ENCODE measurements at regions not wholly inside any gene's neighbourhood (a gene's known extent, or its start where the extent isn't known, plus 50 kb on each side); places are given as distances from the start of the nearest gene placed in this dataset.

DNA sequence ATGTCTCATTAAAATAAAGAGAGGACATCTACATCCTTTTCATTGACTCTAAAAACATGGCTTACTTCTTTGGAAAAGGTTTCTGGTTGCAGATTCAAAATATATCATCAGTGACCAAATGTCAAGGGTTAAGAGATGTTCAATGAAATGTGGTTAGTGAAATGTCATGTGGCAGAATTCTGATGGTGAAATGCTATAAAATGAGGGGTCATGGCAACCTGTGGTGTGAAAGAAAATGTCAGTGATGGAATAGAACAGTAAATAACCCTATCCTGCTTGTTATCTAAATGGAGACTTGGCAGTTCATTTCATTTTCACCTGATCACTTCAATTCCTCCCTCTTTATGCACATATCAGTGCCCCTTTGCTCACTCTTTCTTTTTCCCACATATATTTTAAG, 79.4 kb downstream of the TFPI2 start:
- no peak overlapping the region for H3K27ac ChIP-seq (ENCODE audit: low read length)
- no peak overlapping the region for H2AFZ ChIP-seq (ENCODE audit: low read length)
- no peaks in the 10 kb centered on the region for H3K79me2 ChIP-seq (ENCODE audit: low read length)
- TF ChIP-seq, protein P1, sequence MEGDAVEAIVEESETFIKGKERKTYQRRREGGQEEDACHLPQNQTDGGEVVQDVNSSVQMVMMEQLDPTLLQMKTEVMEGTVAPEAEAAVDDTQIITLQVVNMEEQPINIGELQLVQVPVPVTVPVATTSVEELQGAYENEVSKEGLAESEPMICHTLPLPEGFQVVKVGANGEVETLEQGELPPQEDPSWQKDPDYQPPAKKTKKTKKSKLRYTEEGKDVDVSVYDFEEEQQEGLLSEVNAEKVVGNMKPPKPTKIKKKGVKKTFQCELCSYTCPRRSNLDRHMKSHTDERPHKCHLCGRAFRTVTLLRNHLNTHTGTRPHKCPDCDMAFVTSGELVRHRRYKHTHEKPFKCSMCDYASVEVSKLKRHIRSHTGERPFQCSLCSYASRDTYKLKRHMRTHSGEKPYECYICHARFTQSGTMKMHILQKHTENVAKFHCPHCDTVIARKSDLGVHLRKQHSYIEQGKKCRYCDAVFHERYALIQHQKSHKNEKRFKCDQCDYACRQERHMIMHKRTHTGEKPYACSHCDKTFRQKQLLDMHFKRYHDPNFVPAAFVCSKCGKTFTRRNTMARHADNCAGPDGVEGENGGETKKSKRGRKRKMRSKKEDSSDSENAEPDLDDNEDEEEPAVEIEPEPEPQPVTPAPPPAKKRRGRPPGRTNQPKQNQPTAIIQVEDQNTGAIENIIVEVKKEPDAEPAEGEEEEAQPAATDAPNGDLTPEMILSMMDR (conservative IDR thresholded peaks at IDR 0.05; ENCODE audit: low read depth, low read length) = no peak
- TF ChIP-seq EZH2 (IDR thresholded peaks at IDR 0.05; ENCODE audit: low read length, unreplicated experiment) (no peak), EZH2phosphoT487 (IDR thresholded peaks at IDR 0.05; ENCODE audit: borderline replicate concordance, low read length) (no peak)
- no peak overlapping the region for H3K4me3 ChIP-seq (ENCODE audit: low read length)
- ATAC-seq = no peak
- H3K4me2 ChIP-seq (ENCODE audit: low read length) = no peak overlapping the region
- no TSS peak for BruUV-seq (replicated peaks)
- no peak for DNase-seq
- no peaks in the 10 kb centered on the region for H4K20me1 ChIP-seq (ENCODE audit: low read length)
- H3K9me2 ChIP-seq (replicated peaks; ENCODE audit: low read length) = no peaks in the 10 kb centered on the region
- H3F3A ChIP-seq (ENCODE audit: low read length, unreplicated experiment) = no peaks in the 10 kb centered on the region
- H3K4me1 ChIP-seq (ENCODE audit: insufficient read depth, low read length) = no peaks in the 10 kb centered on the region
- intact Hi-C loops (cut with micrococcal nuclease) = no loop called here
- ChIA-PET CTCF (no interaction called here), POLR2A (ENCODE audit: unreplicated experiment) (interaction anchor here (0.6 kb wide), 1 partner anchor 37 kb away, joined by 3 read pairs; no protein-coding TSS in a partner anchor)
- no peaks in the 10 kb centered on the region for H3K9me3 ChIP-seq (ENCODE audit: low read length)
- 0 out of 2 replicates have a peak, but pooled peaks cover 3% of the 10 kb centered on the region for H3K27me3 ChIP-seq (ENCODE audit: low read length)
- no peak overlapping the region for H3K9ac ChIP-seq (ENCODE audit: low read length)
- H3K36me3 ChIP-seq (ENCODE audit: low read depth, low read length) = no peaks in the 10 kb centered on the region

DNA sequence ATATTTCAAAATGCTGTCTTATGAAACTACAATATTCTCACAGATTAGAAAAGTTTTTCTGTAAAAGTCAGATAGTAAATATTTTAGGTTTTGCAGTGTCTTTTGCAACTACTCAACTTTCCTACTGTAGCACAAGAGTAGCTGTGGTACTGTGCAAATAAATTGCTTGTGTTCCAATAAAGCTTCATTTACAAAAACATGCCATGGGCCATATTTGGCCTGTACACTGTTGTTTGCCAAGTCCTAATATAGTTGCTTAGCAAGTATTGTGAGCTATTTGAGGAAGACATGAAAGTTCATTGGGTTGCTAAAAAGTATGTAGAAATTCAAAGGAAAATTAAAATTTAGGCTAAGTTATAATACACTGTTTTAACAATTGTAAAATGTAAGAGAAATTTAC, 80.0 kb downstream of the TFPI2 start:
- TF ChIP-seq EZH2phosphoT487 (IDR thresholded peaks at IDR 0.05; ENCODE audit: borderline replicate concordance, low read length) (no peak), EZH2 (IDR thresholded peaks at IDR 0.05; ENCODE audit: low read length, unreplicated experiment) (no peak)
- TF ChIP-seq, protein P1 (conservative IDR thresholded peaks at IDR 0.05; ENCODE audit: low read depth, low read length) = no peak
- Histone ChIP-seq H3K4me3 (ENCODE audit: low read length) (no peak overlapping the region), H3K9me2 (replicated peaks; ENCODE audit: low read length) (no peaks in the 10 kb centered on the region), H3K4me2 (ENCODE audit: low read length) (no peak overlapping the region), H3F3A (ENCODE audit: low read length, unreplicated experiment) (no peaks in the 10 kb centered on the region), H3K9ac (ENCODE audit: low read length) (no peak overlapping the region), H3K79me2 (ENCODE audit: low read length) (no peaks in the 10 kb centered on the region), H4K20me1 (ENCODE audit: low read length) (no peaks in the 10 kb centered on the region), H3K36me3 (ENCODE audit: low read depth, low read length) (no peaks in the 10 kb centered on the region), H3K27me3 (ENCODE audit: low read length) (0 out of 2 replicates have a peak, but pooled peaks cover 4% of the 10 kb centered on the region), H3K9me3 (ENCODE audit: low read length) (no peaks in the 10 kb centered on the region), H3K4me1 (ENCODE audit: insufficient read depth, low read length) (no peaks in the 10 kb centered on the region), H3K27ac (ENCODE audit: low read length) (no peak overlapping the region), H2AFZ (ENCODE audit: low read length) (no peak overlapping the region)
- no peak for DNase-seq
- ATAC-seq = no peak
- BruUV-seq (replicated peaks) = no TSS peak
- intact Hi-C loops (cut with micrococcal nuclease) = no loop called here
- POLR2A ChIA-PET (ENCODE audit: unreplicated experiment) = interaction anchor here (0.6 kb wide), 1 partner anchor 38 kb away, joined by 3 read pairs; no protein-coding TSS in a partner anchor
- CTCF ChIA-PET = no interaction called here

DNA sequence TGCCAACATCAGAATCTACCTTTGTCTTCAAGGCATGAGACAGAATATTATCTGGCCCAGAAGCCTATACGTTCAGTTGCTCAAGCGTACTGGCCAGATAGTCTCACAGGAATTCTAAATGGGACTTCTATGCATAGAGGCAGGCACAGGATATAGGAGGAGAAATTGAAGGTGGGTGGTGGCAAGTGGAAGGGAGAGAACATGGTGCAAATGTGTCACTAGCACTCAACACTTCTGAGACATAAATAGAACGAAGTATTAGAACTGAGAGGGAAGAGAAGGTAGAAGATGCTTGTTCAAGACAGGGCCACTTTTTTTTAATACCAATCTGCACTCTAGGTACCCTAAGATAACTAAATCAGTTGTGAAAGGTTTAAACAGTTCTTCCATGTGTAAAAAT, 85.8 kb downstream of the TFPI2 start:
- ATAC-seq (no peak), DNase-seq (no peak)
- Histone ChIP-seq H3K4me3 (ENCODE audit: low read length) (no peak overlapping the region), H3K36me3 (ENCODE audit: low read depth, low read length) (no peaks in the 10 kb centered on the region), H3K4me1 (ENCODE audit: insufficient read depth, low read length) (no peaks in the 10 kb centered on the region), H2AFZ (ENCODE audit: low read length) (no peak overlapping the region), H3F3A (ENCODE audit: low read length, unreplicated experiment) (no peaks in the 10 kb centered on the region), H3K9ac (ENCODE audit: low read length) (no peak overlapping the region), H3K27ac (ENCODE audit: low read length) (no peak overlapping the region), H3K9me2 (replicated peaks; ENCODE audit: low read length) (no peaks in the 10 kb centered on the region), H3K4me2 (ENCODE audit: low read length) (no peak overlapping the region), H4K20me1 (ENCODE audit: low read length) (no peaks in the 10 kb centered on the region), H3K79me2 (ENCODE audit: low read length) (no peaks in the 10 kb centered on the region), H3K9me3 (ENCODE audit: low read length) (no peaks in the 10 kb centered on the region), H3K27me3 (ENCODE audit: low read length) (peaks cover 13% of the 10 kb centered on the region)
- CTCF ChIA-PET = no interaction called here
- POLR2A ChIA-PET (ENCODE audit: unreplicated experiment) = no interaction called here
- BruUV-seq (replicated peaks) = no TSS peak
- intact Hi-C loops (cut with micrococcal nuclease) = no loop called here
- TF ChIP-seq EZH2 (IDR thresholded peaks at IDR 0.05; ENCODE audit: low read length, unreplicated experiment) (no peak), EZH2phosphoT487 (IDR thresholded peaks at IDR 0.05; ENCODE audit: borderline replicate concordance, low read length) (no peak)
- TF ChIP-seq, protein P1 (conservative IDR thresholded peaks at IDR 0.05; ENCODE audit: low read depth, low read length) = no peak

All from PC-3 (cell line).